ENCODE measurements at regions not wholly inside any gene's neighbourhood (a gene's known extent, or its start where the extent isn't known, plus 50 kb on each side); places are given as distances from the start of the nearest gene placed in this dataset.

DNA sequence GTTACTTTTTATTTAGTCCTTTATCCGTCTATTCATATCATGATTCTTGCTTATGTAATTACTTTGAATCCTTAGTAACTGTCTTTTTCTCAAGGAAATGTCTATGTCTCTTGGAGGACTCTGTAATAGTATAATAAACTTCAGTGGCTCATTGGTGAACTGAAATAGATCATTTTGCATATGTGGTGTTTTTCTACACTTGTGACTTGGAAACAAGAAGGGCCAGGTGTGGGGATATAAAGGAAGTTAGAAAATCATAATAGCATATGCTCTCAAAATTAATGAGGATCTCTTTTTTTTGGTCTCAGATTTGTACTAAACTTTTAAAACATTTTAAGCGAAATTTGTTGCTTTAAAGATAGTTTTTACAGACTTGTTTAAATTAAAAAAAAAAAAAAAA, 453.0 kb upstream of the CDH20 start:
- no peaks in the 10 kb centered on the region for H3K36me3 ChIP-seq (ENCODE audit: control insufficient read depth, insufficient read depth, low read length)
- no peaks in the 10 kb centered on the region for H4K20me1 ChIP-seq (replicated peaks; ENCODE audit: control insufficient read depth, insufficient read depth, low read length)
- H3K4me3 ChIP-seq = no peak overlapping the region
- TF ChIP-seq, protein P1, sequence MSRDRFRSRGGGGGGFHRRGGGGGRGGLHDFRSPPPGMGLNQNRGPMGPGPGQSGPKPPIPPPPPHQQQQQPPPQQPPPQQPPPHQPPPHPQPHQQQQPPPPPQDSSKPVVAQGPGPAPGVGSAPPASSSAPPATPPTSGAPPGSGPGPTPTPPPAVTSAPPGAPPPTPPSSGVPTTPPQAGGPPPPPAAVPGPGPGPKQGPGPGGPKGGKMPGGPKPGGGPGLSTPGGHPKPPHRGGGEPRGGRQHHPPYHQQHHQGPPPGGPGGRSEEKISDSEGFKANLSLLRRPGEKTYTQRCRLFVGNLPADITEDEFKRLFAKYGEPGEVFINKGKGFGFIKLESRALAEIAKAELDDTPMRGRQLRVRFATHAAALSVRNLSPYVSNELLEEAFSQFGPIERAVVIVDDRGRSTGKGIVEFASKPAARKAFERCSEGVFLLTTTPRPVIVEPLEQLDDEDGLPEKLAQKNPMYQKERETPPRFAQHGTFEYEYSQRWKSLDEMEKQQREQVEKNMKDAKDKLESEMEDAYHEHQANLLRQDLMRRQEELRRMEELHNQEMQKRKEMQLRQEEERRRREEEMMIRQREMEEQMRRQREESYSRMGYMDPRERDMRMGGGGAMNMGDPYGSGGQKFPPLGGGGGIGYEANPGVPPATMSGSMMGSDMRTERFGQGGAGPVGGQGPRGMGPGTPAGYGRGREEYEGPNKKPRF (IDR thresholded peaks at IDR 0.05; ENCODE audit: low read depth, low read length) = no peak
- TF ChIP-seq TGIF2 (CRISPR knock-in tag; IDR thresholded peaks at IDR 0.05) (no peak), CBFA2T3 (IDR thresholded peaks at IDR 0.05) (no peak), ZNF280A (IDR thresholded peaks at IDR 0.05; ENCODE audit: low read depth, partially characterized antibody) (no peak)
- H3K9ac ChIP-seq (ENCODE audit: insufficient read depth in 1 of 2, low read depth in 2 of 2, low read length in 2 of 2) = no peak overlapping the region
- intact Hi-C loops (cut with micrococcal nuclease) (no loop called here), in situ Hi-C loops (cut with MboI) (no loop called here)
- H2AFZ ChIP-seq (ENCODE audit: low read depth, low read length) = no peak overlapping the region
- no peaks in the 10 kb centered on the region for H3K27me3 ChIP-seq (ENCODE audit: control insufficient read depth in 2 of 2, insufficient read depth in 2 of 2, low read length in 2 of 2)
- H3K4me1 ChIP-seq (replicated peaks in 1 of 2; ENCODE audit: control insufficient read depth in 2 of 2, insufficient read depth in 2 of 2, low read length in 2 of 2) = no peaks in the 10 kb centered on the region
- no peaks in the 10 kb centered on the region for H3K9me3 ChIP-seq (replicated peaks; ENCODE audit: control insufficient read depth, insufficient read depth, low read depth, low read length)
- DNase-seq (ENCODE audit: extremely low read depth in 1 of 4, low spot score in 3 of 4) (no peak), ATAC-seq (no peak), FAIRE-seq (no peak)
- H3K4me2 ChIP-seq (ENCODE audit: insufficient read depth, low read length) = no peak overlapping the region
- CTCF ChIA-PET (ENCODE audit: low intra/inter-chr PET ratio) = no interaction called here
- POLR2A ChIA-PET = interaction anchor here (0.5 kb wide), 1 partner anchor 420 kb away, joined by 3 read pairs; no protein-coding TSS in a partner anchor
- H3K9me1 ChIP-seq (ENCODE audit: control insufficient read depth, insufficient read depth, low read length) = no peaks in the 10 kb centered on the region
- BruUV-seq (replicated peaks) = no TSS peak
- H3K79me2 ChIP-seq (ENCODE audit: control insufficient read depth, insufficient read depth, low read length) = no peaks in the 10 kb centered on the region
- WGBS (ENCODE audit: insufficient coverage, low coverage, missing lambda C conversion rate) = 0% methylated on average over 2 of the region's 2 CpGs
- H3K27ac ChIP-seq (ENCODE audit: extremely low read depth, low read depth, low read length) = no peak overlapping the region
